GM12864 (cell line): ENCODE measurements at regions not wholly inside any gene's neighbourhood (a gene's known extent, or its start where the extent isn't known, plus 50 kb on each side); places are given as distances from the start of the nearest gene placed in this dataset.

Experiments
- DNase-seq: peaks from one replicate; pipeline ENCODE4 v3.0.0-alpha.2; 2011; ENCODE audit warnings: low read depth
- H3K4me3 ChIP-seq: 2 replicates; pipeline ENCODE4 v1.5.1; 2011; ENCODE audit warnings: mild to moderate bottlenecking, low read depth, low read length, control low read depth
- TF ChIP-seq, protein P1 (sequence below): IDR thresholded peaks from 2 replicates; pipeline ENCODE4 v1.5.1; 2011; ENCODE audit warnings: low read depth, mild to moderate bottlenecking, moderate library complexity, low read length, control low read depth, inconsistent platforms; ENCODE audit errors: missing control alignments

- DNase-seq = no peak
- TF ChIP-seq, protein P1, sequence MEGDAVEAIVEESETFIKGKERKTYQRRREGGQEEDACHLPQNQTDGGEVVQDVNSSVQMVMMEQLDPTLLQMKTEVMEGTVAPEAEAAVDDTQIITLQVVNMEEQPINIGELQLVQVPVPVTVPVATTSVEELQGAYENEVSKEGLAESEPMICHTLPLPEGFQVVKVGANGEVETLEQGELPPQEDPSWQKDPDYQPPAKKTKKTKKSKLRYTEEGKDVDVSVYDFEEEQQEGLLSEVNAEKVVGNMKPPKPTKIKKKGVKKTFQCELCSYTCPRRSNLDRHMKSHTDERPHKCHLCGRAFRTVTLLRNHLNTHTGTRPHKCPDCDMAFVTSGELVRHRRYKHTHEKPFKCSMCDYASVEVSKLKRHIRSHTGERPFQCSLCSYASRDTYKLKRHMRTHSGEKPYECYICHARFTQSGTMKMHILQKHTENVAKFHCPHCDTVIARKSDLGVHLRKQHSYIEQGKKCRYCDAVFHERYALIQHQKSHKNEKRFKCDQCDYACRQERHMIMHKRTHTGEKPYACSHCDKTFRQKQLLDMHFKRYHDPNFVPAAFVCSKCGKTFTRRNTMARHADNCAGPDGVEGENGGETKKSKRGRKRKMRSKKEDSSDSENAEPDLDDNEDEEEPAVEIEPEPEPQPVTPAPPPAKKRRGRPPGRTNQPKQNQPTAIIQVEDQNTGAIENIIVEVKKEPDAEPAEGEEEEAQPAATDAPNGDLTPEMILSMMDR = no peak
- H3K4me3 ChIP-seq = no peak overlapping the region
Observed at GRCh38 chr18:78549971-78550370, 429.6 kb upstream of the SALL3 start.

DNA sequence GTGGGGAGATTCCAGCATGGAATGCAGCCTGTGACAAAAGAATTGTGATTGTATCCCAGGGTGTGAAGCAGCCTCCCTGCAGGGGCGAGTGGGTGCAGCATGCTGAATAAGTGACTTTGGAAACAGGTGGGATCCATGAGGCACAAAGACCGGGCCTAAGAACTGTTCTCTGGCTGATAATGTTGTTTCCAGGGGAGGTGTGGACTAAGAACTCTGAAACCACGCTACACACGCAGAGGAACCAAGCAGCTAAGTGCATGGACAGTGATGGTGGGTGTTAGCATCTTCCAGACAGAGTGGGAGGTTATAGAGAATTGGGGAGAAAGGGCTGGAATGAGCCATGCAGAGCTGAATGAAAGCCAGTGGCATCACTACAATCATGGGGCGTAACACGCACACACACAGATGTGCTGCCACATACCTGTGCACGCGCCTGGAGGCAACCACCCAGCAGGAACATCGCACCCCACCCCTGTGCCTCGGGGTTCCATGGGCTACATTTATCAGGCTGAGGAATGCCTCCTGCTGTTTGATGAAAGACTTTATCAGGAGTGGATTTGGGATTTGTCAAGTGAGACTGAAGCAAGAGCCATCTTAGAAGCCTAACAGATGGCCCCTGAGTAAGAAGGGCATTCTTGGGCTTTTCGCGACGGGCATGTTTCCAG, 424.5 kb upstream of the SALL3 start:
- no peak for DNase-seq
- no peak overlapping the region for H3K4me3 ChIP-seq
- TF ChIP-seq, protein P1 = no peak

- no peak for DNase-seq
- TF ChIP-seq, protein P1 = no peak
- no peak overlapping the region for H3K4me3 ChIP-seq
Observed at GRCh38 chr18:78557371-78557770, 422.2 kb upstream of the SALL3 start.

GRCh38 chr18:78558101-78558810, 421.4 kb upstream of the SALL3 start:
- no peak overlapping the region for H3K4me3 ChIP-seq
- DNase-seq = no peak
- TF ChIP-seq, protein P1 = no peak

GRCh38 chr18:78558948-78559347, 420.7 kb upstream of the SALL3 start:
- no peak overlapping the region for H3K4me3 ChIP-seq
- DNase-seq = no peak
- TF ChIP-seq, protein P1 = no peak

- TF ChIP-seq, protein P1 = no peak
- no peak overlapping the region for H3K4me3 ChIP-seq
Observed at GRCh38 chr18:78559584-78559983, 420.0 kb upstream of the SALL3 start.

More at GRCh38 chr18:78559584-78559983, 420.0 kb upstream of the SALL3 start:
- DNase-seq = no peak
